Activated CD4-positive, alpha-beta T cell treated with anti-CD3 and anti-CD28 coated beads, Interleukin-2, amount 50 U/mL, for 48 hours (primary cell): ENCODE measurements at regions not wholly inside any gene's neighbourhood (a gene's known extent, or its start where the extent isn't known, plus 50 kb on each side); places are given as distances from the start of the nearest gene placed in this dataset.
"Not testable (repeated sequence)": the region's sequence is repeated elsewhere in the genome, so short reads cannot be mapped to it uniquely, and the experiment has no call there.

Source experiments
- DNase-seq, 2 experiments: peaks; one replicate each; pipeline ENCODE4 v3.0.0-alpha.2; 2020

DNA sequence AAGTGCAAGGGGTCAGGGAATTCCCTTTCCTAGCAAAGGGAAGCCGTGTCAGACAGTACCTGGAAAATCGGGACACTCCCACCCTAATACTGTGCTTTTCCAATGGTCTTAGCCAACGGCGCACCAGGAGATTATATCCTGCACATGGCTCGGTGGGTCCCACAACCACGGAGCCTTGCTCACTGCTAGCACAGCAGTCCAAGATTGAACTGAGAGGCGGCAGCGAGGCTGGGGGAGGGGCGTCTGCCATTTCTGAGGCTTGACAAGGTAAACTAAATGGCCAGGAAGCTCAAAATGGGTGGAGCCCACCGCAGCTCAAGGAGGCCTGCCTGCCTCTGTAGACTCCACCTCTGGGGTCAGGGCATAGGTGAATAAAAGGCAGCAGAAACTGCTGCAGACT, 76.5 kb upstream of the LINC00632 start:
- not testable (repeated sequence) for DNase-seq

DNA sequence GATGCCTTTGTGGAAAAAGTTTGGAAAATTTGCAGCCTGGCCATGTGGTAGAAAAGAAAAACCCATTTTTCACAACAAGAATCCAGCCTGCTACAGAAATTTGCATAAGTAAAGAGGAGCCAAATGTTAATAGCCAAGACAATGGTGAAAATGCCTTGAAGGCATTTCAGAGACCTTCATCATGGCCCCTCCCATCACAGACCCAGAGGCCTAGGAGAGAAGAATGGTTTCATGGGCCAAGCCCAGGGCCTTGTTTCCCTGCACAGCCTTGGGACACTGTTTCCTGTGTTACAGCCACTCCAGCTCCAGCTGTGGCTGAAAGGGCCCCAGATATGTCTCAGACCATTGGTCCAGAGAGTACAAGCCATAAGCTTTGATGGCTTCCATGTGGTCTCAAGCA, 101.4 kb upstream of the LINC00632 start:
- no peak for DNase-seq

DNA sequence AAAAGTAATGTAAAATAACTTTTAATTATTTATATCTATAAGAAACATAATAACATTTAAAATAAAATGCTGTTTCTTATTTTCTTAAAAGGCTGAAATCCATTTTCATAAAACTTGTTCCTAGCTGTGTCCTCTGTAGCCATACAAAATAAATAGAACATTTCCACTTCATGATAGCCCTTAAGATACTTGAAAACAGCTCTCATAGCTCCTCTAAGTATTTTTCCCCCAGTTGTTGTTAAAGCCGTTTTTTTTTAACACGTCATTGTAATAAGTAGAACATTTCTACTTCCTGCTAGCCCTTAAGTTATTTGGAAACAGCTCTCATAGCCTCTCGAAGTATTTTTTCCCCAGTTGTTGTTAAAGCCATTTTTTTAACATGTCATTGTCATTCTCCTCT, 97.3 kb upstream of the SOX3 start:
- DNase-seq = no peak

DNA sequence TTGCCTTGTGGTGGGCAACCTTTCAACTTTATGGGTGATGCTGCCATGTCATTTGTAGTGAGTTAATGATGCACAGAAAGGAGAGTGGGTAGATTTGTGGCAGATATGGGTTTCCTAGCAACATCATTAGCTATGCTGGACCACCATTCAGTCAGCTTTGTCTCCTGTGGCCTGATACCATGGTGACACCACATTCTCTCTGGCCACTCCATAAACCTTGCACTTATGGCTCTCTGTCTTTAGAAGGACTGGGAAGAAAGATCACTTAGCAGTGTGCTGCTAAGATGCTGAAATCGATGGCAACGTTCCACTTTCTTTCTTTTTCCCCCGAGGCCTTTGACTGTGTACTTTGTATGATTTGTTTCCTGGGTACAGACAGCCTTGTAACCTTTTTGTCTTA, 95.0 kb upstream of the SOX3 start:
- DNase-seq = no peak

DNA sequence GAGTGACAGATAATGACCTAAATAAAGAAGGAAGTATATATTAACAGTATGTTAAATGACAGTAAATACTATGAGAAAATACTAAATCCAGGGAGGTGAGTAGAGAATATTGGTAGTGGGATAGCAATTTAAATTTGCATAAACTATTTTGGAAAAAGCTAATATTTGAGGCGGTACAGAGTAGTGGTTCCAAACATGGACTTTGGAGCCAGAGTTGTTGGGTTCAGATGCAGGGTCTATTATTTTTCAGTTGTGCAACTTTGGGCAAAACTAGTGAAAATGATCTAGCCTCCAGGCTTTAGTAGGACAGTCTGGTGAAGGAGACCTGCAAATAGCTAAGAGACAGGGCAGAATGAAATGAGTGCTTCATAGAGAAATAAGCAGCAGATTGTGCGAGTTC, 84.8 kb upstream of the SOX3 start:
- no peak for DNase-seq

DNA sequence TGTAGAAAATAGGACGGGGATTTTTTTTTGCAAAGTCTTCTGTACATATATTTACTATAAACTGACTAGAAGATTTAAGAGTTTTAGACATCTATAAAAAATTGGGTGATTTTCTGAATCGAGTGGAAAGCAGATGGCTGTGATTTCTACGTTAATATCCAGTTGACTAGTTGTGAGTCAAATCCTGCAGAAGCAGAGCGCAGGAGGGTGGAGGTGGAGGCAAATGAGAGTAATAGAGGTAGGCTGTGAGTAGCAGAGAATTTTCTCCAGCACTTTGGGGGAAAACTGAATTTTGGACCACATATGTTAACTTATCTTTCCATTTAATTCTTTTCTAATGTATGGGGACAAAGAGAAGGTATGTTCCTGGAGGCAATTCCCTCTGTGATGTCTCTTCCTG, 82.1 kb upstream of the SOX3 start:
- DNase-seq = no peak

DNA sequence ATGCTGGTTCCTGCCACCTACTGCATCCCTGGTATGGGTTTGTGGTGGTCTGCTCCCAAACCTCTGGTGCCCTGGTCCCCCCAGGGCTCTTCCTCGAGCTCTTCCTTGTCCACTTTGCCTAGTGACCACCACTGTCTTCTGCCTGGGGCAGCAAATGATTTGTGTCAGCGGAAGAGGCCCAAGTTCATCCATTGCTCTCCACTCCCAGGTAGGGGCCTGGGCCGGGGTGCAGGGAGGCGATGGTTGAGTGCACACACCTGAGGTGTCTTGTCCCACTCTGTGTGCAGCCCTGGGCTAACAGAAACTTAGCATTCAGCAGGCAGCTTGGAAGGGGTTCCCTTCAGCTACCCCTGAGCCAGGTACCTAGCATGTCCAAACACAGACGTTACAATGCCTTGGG, 75.6 kb upstream of the SOX3 start:
- no peak for DNase-seq

DNA sequence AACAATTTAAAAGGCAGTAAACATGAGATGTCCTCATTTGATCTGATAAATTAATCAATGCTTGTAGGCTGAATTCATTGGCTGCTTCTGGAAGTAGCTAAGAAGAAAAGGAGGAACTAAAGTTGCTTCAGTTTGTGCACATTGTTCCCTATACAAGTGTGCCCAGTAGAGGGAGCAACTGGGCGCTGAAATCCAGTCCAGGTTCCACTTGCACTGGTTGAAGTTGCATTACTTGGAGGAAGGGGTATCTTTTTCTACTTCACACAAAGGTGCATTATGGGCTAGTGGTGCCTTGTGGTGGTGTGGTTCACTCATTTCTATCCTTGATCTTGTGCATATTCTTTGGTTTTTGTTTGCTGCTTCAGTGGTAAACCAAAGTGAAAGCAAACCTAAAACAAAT, 67.9 kb upstream of the SOX3 start:
- DNase-seq = peak; percentile 9 to 10

DNA sequence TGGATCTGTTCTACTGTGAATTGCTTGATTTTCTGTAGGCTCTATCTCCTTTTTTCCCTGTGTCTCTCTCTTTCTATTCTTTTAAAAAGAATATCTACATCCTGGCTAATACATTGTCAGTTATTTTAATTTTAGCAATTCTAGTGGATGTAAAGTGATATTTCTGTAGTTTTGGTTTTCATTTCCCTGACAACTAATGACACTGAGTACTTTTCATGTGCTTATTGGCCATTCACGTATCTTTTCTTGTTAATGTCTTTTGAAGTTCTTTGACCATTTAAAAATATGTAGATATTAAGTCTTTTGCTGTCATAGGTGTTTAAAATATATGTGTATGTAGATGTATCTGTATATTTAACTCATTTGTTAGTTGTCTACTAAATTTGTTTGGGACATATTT, 59.0 kb upstream of the SOX3 start:
- no peak for DNase-seq
